ENCODE measurements at regions not wholly inside any gene's neighbourhood (a gene's known extent, or its start where the extent isn't known, plus 50 kb on each side); places are given as distances from the start of the nearest gene placed in this dataset.
"Not testable (repeated sequence)": the region's sequence is repeated elsewhere in the genome, so short reads cannot be mapped to it uniquely, and the experiment has no call there.

DNA sequence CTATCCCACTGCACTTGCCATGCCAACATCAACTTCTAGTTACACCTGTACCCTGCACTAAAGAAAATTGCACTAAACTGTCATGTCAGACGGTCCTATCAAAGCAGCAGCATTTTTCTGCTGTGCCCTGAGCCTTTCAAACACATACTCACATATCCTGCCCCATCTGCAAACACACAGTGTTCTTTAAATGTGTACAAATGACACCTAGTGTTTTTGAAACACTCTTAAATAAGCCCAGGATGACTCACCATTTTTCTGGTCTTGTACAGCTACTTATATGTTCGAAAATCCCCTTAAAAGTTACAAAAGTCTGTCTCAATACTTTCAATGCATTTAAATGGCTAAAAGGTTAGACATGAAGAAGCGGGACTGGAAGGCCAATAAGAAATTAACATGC lies 346.7 kb upstream of the PPARGC1A start:
- no peak for DNase-seq

DNA sequence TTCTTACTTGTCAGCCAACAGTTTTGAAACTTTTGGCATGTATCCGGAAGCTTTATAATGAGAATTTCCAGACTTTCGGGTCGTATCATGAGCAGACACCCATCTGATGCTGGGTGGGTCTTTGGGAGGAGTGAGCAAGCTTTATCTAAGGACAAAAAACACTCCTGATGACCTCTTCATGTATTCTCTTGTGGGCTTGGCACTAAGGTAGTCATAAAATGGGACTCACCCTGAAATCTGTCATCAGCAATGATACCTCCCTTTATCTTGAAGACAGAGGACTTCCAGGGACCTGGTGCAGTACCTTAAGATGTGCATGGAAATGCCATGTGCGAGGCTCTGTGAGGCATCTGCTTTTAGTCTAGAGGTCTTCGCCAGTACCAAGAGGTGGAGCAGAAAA lies 346.3 kb upstream of the PPARGC1A start:
- DNase-seq, result no peak

DNA sequence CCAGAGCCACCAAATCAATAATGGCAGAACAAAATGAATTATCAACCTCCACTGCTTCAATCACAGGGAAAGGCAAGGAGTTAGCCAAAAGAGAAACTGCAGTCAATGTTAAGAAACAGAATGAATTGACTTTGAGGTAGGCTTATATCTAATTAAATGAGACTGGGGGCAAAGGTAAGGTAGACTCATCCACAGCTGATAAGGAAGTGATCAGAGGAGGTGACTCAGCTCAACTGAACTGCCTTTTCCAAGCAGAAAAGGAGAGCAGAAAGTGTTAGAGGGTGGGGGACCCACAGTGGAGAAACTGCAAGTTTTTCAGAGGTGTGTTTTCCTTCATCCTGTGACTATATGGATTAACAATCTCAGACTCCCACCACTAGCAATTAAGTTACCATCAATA lies 345.8 kb upstream of the PPARGC1A start:
- no peak for DNase-seq

DNA sequence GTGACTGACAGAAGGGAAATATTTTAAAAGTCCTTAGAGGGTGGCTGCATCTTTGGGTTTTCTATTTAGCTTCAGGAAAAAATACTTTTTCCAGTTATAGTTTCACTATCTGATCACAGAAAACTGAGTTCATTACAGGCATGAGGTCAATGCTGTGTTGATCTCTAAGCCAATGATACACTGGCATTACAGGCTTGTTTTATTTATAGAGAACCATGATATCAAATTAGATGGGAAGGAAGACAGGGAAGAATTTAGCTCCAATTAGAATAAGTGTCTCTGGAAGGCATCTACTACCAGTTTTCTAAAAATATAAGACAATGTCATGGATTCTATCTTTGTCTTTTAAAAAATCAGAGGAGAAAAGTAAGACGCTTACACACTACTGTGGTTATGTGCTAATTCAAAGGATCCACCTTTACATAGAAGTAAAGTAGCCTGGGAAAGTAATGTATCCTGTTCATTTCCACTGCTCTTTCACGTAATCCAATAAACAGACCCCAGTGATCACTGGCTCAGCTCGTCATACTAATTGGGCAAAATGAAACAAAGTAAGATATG lies 344.5 kb upstream of the PPARGC1A start:
- DNase-seq, result no peak

GRCh38 chr4:24230955-24231354 lies 341.1 kb upstream of the PPARGC1A start:
- no peak for DNase-seq

DNA sequence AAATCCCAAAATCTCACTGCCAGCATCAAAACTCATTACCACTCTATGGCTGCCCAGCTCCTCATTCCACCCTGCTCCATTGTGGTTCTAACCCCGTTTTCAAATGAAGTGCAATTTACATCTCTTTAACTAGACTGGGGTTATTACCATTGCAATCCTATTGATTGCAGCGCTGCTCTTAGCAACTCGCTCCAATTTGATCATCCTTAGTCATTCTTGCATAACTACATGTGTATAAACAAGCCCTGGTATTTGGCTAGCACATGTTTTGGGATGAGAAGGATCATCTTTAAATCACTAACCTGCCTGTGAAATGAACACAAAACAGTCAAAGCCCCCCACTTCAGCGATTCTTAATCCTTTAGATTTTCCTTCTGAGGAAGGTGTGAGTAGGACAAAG lies 340.1 kb upstream of the PPARGC1A start:
- no peak for DNase-seq

GRCh38 chr4:24228692-24229091 lies 338.8 kb upstream of the PPARGC1A start:
- no peak for DNase-seq

DNA sequence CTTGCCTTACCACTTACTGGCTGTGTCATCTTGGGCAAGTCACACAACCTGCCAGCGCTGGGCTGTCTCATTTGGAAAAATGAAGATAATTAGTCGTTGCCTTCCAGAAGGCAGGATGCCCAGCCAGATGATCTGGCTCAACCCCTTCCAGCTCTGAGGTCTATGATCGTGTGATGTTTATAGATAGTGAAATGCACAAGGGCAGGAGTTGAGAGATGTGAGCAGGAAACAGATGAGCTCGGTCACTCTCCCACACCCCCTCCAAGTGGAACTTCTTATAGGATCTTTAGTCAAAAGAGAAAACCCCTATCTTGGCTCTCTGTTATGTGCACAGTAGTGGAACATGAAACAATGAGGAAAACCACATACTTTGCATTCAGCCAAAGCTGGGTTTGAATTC lies 336.8 kb upstream of the PPARGC1A start:
- no peak for DNase-seq

DNA sequence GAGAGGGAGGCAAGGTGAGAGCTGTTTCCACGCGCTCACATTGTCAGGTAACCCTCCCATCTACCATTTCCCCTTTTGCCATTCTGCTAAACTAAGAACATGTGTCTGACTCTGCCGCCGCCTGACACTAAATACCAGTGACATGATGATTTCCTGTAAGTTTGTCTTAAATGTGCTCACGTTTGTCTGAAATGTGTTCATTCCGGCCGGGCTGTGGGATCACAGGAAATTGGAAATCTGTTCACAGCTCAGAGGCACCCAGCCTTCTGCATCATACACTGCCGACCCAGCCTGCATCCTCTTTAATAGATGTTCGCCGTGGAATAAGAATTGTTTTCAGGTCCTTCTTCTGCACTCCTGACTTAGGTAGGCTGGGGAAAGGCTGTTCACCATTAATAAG lies 336.2 kb upstream of the PPARGC1A start:
- no peak for DNase-seq

GRCh38 chr4:24224446-24224845 lies 334.6 kb upstream of the PPARGC1A start:
- DNase-seq, result no peak

DNA sequence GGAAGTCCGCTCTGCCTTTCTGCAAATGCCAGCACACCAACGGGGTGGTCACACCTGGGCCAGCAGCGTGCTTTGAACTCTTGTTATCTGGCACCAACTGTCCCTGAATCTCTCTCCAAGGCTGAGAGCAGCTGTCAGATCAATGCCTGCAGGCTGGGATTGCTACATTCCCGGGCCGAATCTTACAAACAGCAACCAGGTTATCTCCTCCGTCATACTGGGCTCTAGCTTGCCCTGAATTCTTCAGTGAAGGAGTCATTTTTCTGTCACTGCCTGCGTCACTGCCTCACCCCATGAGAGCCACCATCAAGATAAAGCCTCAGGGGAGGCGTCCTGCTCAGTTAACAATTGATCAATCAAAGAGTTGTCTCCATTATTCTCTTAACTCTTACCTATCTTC lies 329.4 kb upstream of the PPARGC1A start:
- no peak for DNase-seq

GRCh38 chr4:24218566-24218965 lies 328.7 kb upstream of the PPARGC1A start:
- no peak for DNase-seq

DNA sequence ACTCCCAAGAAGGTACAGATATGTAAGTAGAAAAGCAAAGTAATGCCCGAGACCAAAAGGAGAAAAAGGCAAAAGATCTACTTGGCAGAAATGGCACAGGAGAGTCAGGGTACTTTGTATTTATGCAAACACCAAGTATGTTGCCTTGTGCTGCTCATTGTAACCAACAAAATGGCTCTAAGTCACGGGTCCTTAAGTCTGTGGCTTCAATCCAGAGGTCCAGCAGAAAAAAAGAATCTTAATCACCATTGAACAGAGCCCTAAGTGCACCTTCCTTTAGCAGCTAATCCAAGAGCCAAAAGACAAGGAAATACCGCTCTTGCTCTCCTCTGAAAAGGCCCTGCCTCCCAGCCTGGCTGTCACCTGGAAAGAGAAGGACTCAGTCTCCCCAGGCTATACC lies 324.9 kb upstream of the PPARGC1A start:
- no peak for DNase-seq

DNA sequence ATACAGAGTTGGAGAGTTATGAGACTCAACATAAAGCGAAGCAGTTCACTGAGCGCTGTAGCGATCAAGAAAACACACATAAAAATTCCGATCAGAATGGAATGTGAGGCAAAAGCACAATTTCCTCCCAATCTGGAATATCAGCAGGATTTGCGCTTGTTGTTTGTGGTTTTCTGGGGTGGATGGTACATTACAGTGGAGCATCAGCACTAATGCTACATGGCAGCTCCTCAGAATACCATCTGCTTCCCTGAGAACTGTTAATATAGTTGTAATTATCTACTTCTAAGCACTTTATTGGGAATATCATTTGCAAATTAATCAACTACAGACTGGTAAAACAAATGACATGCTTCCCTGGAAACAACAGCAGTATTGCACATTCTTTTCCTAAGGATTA lies 324.1 kb upstream of the PPARGC1A start:
- DNase-seq, result no peak

DNA sequence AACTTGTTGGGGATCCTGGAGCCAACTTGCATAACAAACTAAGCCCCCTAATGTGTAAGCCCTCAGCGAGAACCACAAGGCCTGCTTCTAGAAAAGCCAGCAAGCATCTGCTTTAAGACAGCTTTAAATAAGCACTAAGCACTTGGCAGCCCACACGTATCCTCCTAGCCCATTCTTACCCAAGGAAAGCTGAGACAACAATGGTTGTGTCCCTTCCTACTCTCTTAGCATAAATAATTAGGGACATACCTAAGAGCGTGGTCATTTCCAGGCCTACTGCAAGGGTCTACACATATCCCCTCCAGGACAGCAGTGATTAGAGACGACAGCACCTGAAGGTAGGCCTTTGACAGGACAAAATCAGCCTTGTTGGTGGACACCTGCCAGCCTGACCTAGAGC lies 322.8 kb upstream of the PPARGC1A start:
- no peak for DNase-seq

- no peak for DNase-seq
Measured at GRCh38 chr4:24211856-24212255, 322.0 kb upstream of the PPARGC1A start.

DNA sequence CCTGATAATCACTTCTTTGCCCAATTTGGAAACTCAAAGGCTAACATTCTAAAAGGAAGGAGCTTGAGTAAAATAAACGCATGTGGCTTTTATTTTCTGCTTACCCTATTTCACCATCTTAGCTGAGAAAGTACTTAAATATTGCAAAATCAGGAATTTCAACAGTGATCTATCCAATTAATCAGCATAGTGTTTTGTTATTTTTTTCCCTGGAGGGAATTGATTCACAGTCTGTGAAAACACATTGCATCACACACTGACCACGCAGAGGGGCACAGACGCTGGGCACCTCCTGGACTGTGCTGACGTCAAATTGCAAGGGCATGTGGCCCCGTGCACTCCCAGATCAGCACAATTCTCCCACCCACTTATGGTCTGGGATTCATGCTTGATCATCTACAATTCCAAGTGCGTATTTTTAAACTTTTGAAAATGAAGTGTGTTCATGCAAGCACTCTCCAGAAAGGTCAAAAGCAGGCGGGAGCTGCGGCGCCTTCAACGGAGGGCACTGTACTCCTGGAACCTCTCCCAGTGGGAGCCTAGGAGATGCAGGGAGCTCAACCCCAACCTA lies 320.6 kb upstream of the PPARGC1A start:
- no peak for DNase-seq

DNA sequence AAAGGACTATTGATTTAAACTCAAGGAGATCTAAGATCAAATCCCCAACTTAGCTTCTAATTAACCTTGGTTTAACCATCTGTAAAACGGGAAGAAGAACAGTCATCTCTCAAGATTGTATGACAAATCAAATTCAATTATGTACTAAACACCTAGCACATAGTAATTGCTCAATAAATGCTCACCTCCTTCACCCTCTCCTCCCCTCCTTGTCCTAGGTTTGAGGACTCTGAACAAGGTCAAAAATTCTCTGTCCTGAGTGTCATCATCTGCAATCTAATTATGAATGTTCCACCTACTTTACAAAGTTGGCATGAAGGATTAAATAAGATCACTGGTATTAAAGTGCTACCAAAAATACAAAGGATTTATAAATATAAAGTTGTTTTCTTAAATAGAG lies 320.1 kb upstream of the PPARGC1A start:
- DNase-seq, result no peak

- no peak for DNase-seq
Measured at GRCh38 chr4:24209131-24209530, 319.3 kb upstream of the PPARGC1A start.

DNA sequence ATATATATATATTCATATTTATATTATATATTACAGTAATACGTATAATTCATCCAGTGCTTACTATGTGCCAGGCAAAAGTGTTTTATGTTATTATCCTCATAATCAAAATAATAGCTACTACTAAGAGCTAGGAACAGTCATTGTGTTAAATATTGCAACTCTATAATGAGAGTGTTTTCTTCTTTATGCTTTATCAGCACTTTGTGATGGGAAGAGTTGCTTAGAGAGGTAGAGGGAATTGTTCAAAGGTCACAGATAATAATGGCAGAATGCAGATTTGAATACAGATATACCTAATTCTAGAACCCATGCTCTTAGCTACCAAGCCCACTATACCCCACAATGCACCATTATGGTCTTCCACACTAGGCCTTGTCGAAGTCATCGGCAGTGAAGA lies 318.8 kb upstream of the PPARGC1A start:
- DNase-seq, result no peak

DNA sequence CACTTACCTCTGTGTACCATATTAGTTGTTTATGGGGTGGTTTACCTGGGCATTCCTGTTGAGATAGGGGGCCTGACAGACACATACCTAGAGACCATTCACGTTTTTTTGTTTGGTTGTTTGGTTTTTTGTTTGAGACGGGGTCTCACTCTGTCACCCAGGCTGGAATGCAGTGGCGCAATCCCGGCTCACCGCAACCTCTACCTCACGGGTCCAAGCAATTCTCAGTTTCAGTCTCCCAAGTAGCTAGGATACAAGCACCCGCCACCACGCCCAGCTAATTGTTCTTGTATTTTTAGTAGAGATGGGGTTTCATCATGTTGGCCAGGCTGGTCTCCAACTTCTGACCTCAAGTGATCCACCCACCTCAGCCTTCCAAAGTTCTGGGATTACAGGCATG lies 314.9 kb upstream of the PPARGC1A start:
- not testable (repeated sequence) for DNase-seq

DNA sequence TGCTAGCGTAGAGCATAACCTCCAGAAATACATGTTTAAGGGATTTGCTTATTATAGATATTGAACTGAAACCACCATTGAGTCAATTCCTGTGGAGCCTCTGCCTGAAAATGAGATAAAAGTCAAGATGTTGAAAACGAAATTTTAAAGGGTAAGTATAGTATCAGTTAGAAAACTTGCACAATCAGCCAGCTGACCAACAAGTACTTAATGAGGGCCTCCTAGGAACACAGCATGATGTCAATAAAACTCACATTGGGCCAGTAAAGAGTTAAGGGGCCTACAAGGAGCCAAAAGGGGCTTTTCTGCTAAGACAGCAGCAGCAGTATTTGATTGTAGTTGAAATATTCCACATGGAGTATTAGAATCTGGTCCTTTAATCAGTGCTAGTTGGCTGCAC lies 314.1 kb upstream of the PPARGC1A start:
- no peak for DNase-seq

DNA sequence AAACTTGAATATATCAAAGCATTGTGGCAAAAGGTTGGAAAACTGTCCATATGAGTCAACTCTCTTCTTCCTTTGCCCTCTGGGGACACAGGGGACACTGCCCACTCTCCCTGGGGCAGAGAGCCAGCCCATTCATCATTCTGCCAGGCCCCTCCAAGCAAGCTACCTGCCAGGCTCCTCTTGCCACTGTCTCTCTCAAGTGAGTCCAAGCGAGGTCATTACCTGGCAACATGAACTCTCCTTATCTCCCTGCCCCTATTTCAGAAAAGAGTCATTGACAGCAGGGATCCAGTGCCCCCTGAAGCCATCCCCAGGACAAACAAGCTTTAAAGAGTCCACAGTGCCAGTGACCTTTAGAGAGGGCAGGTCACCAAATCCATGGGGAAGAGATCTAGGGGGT lies 312.7 kb upstream of the PPARGC1A start:
- DNase-seq, result no peak

GRCh38 chr4:24197955-24198354 lies 308.1 kb upstream of the PPARGC1A start:
- no peak for DNase-seq

GRCh38 chr4:24196785-24197184 lies 306.9 kb upstream of the PPARGC1A start:
- no peak for DNase-seq
